GM12878 (cell line): ENCODE measurements at regions not wholly inside any gene's neighbourhood (a gene's known extent, or its start where the extent isn't known, plus 50 kb on each side); places are given as distances from the start of the nearest gene placed in this dataset.

Experiments used
- ATAC-seq: fragments of 200-7000 bp; cut with Tn5 transposase; 3 replicates; pipeline ENCODE4 v1.9.1; 2020; ENCODE audit warnings: mild to moderate bottlenecking, moderate library complexity
- BruUV-seq: library from RNA; stranded (reverse); fragments of 400-500 nt; replicated peaks from 2 replicates; lab custom pipeline; 2021; lab: Mats Ljungman, UMichigan
- CTCF ChIA-PET: fragments of 300-600 bp; sonication (Branson Sonifier 250); formaldehyde crosslinking; extraction: SDS; loops from one replicate; lab custom pipeline; 2021; ENCODE audit warnings: inconsistent platforms; lab: Yijun Ruan, JAX
- POLR2A ChIA-PET: fragments of 350-600 bp; formaldehyde crosslinking; extraction: SDS; loops from one replicate; lab custom pipeline; 2021; ENCODE audit warnings: inconsistent platforms; lab: Charles Lee
- RAD21 ChIA-PET: fragments of 300-600 bp; sonication (Branson Sonifier 250); formaldehyde crosslinking; loops from one replicate; lab custom pipeline; 2023; ENCODE audit warnings: antibody characterized with exemption; ENCODE audit not compliant: unreplicated experiment; lab: Charles Lee
- SMC1A ChIA-PET: fragments of 300-600 bp; sonication (Branson Sonifier 250); formaldehyde crosslinking; loops from one replicate; lab custom pipeline; 2023; ENCODE audit not compliant: unreplicated experiment, uncharacterized antibody; lab: Charles Lee
- DNase-seq: peaks from one replicate; pipeline ENCODE4 v3.0.0-alpha.2; 2011; ENCODE audit warnings: low read depth, low spot score
- FAIRE-seq: peaks from 3 replicates; lab custom pipeline; 2011; peaks lifted over from hg19 to GRCh38; lab: Jason Lieb, UNC
- H2AFZ ChIP-seq: 2 replicates; pipeline ENCODE4 v1.6.0; 2011; ENCODE audit warnings: low read depth, low read length, control low read depth; ENCODE audit not compliant: control insufficient read depth
- H3K27ac ChIP-seq: 2 replicates; pipeline ENCODE4 v1.5.1; 2011; ENCODE audit warnings: control low read depth; ENCODE audit not compliant: control insufficient read depth, insufficient read depth
- H3K27me3 ChIP-seq, 2 experiments: replicated peaks in 1 of 2; 2 replicates each; pipeline versions ENCODE4 v1.6.0 to v1.6.1; 2011; ENCODE audit warnings: low read length in 1 of 2; ENCODE audit not compliant: control insufficient read depth in 2 of 2, insufficient read depth in 2 of 2
- H3K36me3 ChIP-seq, 2 experiments: 2 replicates each; pipeline ENCODE4 v1.5.1; 2011; ENCODE audit warnings: low read length in 1 of 2; ENCODE audit not compliant: control insufficient read depth in 2 of 2, insufficient read depth in 2 of 2
- H3K4me1 ChIP-seq: 2 replicates; pipeline ENCODE4 v1.6.1; 2011; ENCODE audit warnings: mild to moderate bottlenecking, low read length, moderate library complexity, mixed read lengths; ENCODE audit not compliant: control insufficient read depth, insufficient read depth
- H3K4me2 ChIP-seq: 2 replicates; pipeline ENCODE4 v1.6.0; 2011; ENCODE audit warnings: control low read depth; ENCODE audit not compliant: control insufficient read depth, insufficient read depth
- H3K4me3 ChIP-seq: fragments of 200-600 bp; sonication (generic); 2 replicates; pipeline ENCODE4 v1.5.1; 2016
- H3K79me2 ChIP-seq: 2 replicates; pipeline ENCODE4 v1.6.0; 2011; ENCODE audit warnings: low read length; ENCODE audit not compliant: control insufficient read depth, insufficient read depth
- H3K9ac ChIP-seq: 2 replicates; pipeline ENCODE4 v1.8.0; 2011; ENCODE audit warnings: low read length, control low read depth, mixed read lengths; ENCODE audit not compliant: control insufficient read depth, insufficient read depth
- H3K9me3 ChIP-seq: replicated peaks from 3 replicates; pipeline ENCODE4 v1.5.1; 2011; ENCODE audit warnings: mild to moderate bottlenecking, low read length; ENCODE audit not compliant: control insufficient read depth, insufficient read depth
- H4K20me1 ChIP-seq: 2 replicates; pipeline ENCODE4 v1.6.0; 2011; ENCODE audit not compliant: control insufficient read depth, insufficient read depth
- ASH2L ChIP-seq: fragments of 300-600, 200-600 bp; sonication (generic); IDR thresholded peaks from 2 replicates; pipeline ENCODE4 v1.6.1; 2017; ENCODE audit warnings: low read depth, mild to moderate bottlenecking, borderline replicate concordance
- ATF2 ChIP-seq: IDR thresholded peaks from 2 replicates; pipeline ENCODE4 v1.6.1; 2012; ENCODE audit warnings: low read length, inconsistent platforms
- ATF3 ChIP-seq: IDR thresholded peaks from 2 replicates; pipeline ENCODE4 v1.6.1; 2011; ENCODE audit warnings: low read depth, mild to moderate bottlenecking, low read length, moderate library complexity, borderline replicate concordance; ENCODE audit errors: extremely low read depth
- BCL11A ChIP-seq: IDR thresholded peaks from 2 replicates; pipeline ENCODE4 v1.6.1; 2011; ENCODE audit warnings: low read depth, low read length
- BCL3 ChIP-seq: IDR thresholded peaks from 2 replicates; pipeline ENCODE4 v1.6.1; 2011; ENCODE audit warnings: borderline replicate concordance, low read depth, mild to moderate bottlenecking, moderate library complexity, low read length; ENCODE audit not compliant: insufficient read depth, poor library complexity, severe bottlenecking
- FOS ChIP-seq: IDR thresholded peaks from 3 replicates; pipeline ENCODE4 v1.6.1; 2011; ENCODE audit warnings: borderline replicate concordance; ENCODE audit not compliant: insufficient read length; ENCODE audit errors: extremely low read depth
- FOXK2 ChIP-seq: fragments of 450-650 bp; IDR thresholded peaks from 2 replicates; pipeline ENCODE4 v1.6.1; 2017; ENCODE audit warnings: mild to moderate bottlenecking, moderate library complexity
- IKZF1 ChIP-seq: fragments of 450-650 bp; conservative IDR thresholded peaks from 2 replicates; pipeline ENCODE4 v1.6.1; 2017; ENCODE audit warnings: antibody characterized with exemption, mild to moderate bottlenecking
- MAX ChIP-seq: IDR thresholded peaks from 2 replicates; pipeline ENCODE4 v1.6.1; 2012; ENCODE audit warnings: low read depth, low read length, improper control_type of control experiment
- MXI1 ChIP-seq: fragments of 150-350 bp; IDR thresholded peaks from 2 replicates; pipeline ENCODE4 v1.6.1; 2011; ENCODE audit warnings: low read depth, mild to moderate bottlenecking, inconsistent platforms, low read length, improper control_type of control experiment
- PKNOX1 ChIP-seq: fragments of 450-650 bp; IDR thresholded peaks from 2 replicates; pipeline ENCODE4 v1.6.1; 2016; ENCODE audit warnings: mild to moderate bottlenecking
- RAD51 ChIP-seq: fragments of 450-650 bp; IDR thresholded peaks from 2 replicates; pipeline ENCODE4 v1.6.1; 2016; ENCODE audit warnings: moderate library complexity, mild to moderate bottlenecking, inconsistent platforms
- RB1 ChIP-seq: fragments of 450-650 bp; formaldehyde crosslinking; IDR thresholded peaks from 2 replicates; pipeline ENCODE4 v1.6.1; 2017; ENCODE audit warnings: mild to moderate bottlenecking, borderline replicate concordance
- SREBF2 ChIP-seq: IDR thresholded peaks from 2 replicates; pipeline ENCODE4 v1.6.1; 2012; ENCODE audit warnings: mild to moderate bottlenecking, low read length
- STAT1 ChIP-seq: fragments of 450-650 bp; conservative IDR thresholded peaks from 2 replicates; pipeline ENCODE4 v1.6.1; 2014; ENCODE audit warnings: antibody characterized with exemption, mild to moderate bottlenecking
- SUZ12 ChIP-seq: fragments of 200-600 bp; sonication (generic); IDR thresholded peaks from one replicate; pipeline ENCODE4 v1.6.1; 2018; ENCODE audit warnings: antibody characterized with exemption, mild to moderate bottlenecking; ENCODE audit not compliant: unreplicated experiment
- TBL1XR1 ChIP-seq: IDR thresholded peaks from 2 replicates; pipeline ENCODE4 v1.6.1; 2012; ENCODE audit warnings: low read depth, low read length, improper control_type of control experiment
- TCF7 ChIP-seq: IDR thresholded peaks from 2 replicates; pipeline ENCODE4 v1.6.1; 2014; ENCODE audit warnings: antibody characterized with exemption, borderline replicate concordance
- ZBED1 ChIP-seq: IDR thresholded peaks from 2 replicates; pipeline ENCODE4 v1.6.1; 2016; ENCODE audit warnings: borderline replicate concordance
- ZNF217 ChIP-seq: fragments of 450-650 bp; IDR thresholded peaks from 2 replicates; pipeline ENCODE4 v1.6.1; 2017; ENCODE audit warnings: antibody characterized with exemption, mild to moderate bottlenecking
- ZNF274 ChIP-seq: IDR thresholded peaks from one replicate; pipeline ENCODE4 v1.8.0; 2011; ENCODE audit not compliant: insufficient read length, insufficient read depth
- WGBS: methylation state at CpG from one replicate; pipeline ENCODE4 v1.1.6; 2016; ENCODE audit warnings: low lambda C conversion rate; ENCODE audit not compliant: insufficient replicate concordance, insufficient coverage; ENCODE audit errors: missing lambda C conversion rate; 5-methylcytosine and 5-hydroxymethylcytosine counted together
- in situ Hi-C: fragments of 300-500 bp; cut with MboI; formaldehyde crosslinking; loops from 9 replicates; pipeline ENCODE4 v1.14.3; 2018; ENCODE audit warnings: mixed read lengths
- intact Hi-C: fragments of 100-400 bp; cut with micrococcal nuclease; formaldehyde crosslinking; loops from one replicate; pipeline ENCODE4 v1.14.2; 2022; ENCODE audit not compliant: unreplicated experiment

- TF ChIP-seq IKZF1 (0 out of 2 replicates have a peak, but pooled peaks have one; percentile 22), ZNF217 (peak; percentile 36; the same call in 1 of the 2 replicates), MAX (no peak), STAT1 (no peak), SUZ12 (no peak), MXI1 (no peak), BCL3 (no peak), RB1 (no peak), TBL1XR1 (no peak), SREBF2 (no peak)
Observed at GRCh38 chr1:229035054-229035747, 235.7 kb upstream of the RAB4A start (continued).

- Histone ChIP-seq H3K9ac (no peak overlapping the region), H2AFZ (no peak overlapping the region), H3K4me3 (no peak overlapping the region), H3K27me3 (no peaks in the 10 kb centered on the region; a peak in 2 of 4 replicates), H4K20me1 (no peaks in the 10 kb centered on the region), H3K9me3 (no peaks in the 10 kb centered on the region), H3K4me2 (peak overlapping the region; percentile 18; the same call in 1 of the 2 replicates), H3K4me1 (peaks cover 7% of the 10 kb centered on the region), H3K36me3 (no peaks in the 10 kb centered on the region), H3K79me2 (no peaks in the 10 kb centered on the region), H3K27ac (no peak overlapping the region)
- no TSS peak for BruUV-seq
- POLR2A ChIA-PET = no interaction called here
- ATAC-seq (peak; percentile 60), FAIRE-seq (no peak), DNase-seq (no peak)
- CTCF ChIA-PET = no interaction called here
- RAD21 ChIA-PET = no interaction called here
- intact Hi-C loops (loop anchor here (10.0 kb wide), 1 partner anchor 189 kb away; no protein-coding TSS in a partner anchor), in situ Hi-C loops (no loop called here)
- SMC1A ChIA-PET = interaction anchor here (0.7 to 1.3 kb wide), 2 partner anchors 9 to 108 kb away, joined by 3 read pairs; no protein-coding TSS in a partner anchor
- 43% methylated on average over 2 of the region's 2 CpGs for WGBS
- TF ChIP-seq ZBED1 (no peak), FOXK2 (no peak), ASH2L (no peak), PKNOX1 (no peak), RAD51 (no peak), ZNF274 (no peak), ATF2 (no peak), FOS (no peak), ATF3 (no peak), BCL11A (no peak), TCF7 (no peak)
Observed at GRCh38 chr1:229035748-229036082, 235.2 kb upstream of the RAB4A start.
